Activated CD8-positive, alpha-beta T cell treated with anti-CD3 and anti-CD28 coated beads for 36 hours (primary cell): ENCODE measurements at regions not wholly inside any gene's neighbourhood (a gene's known extent, or its start where the extent isn't known, plus 50 kb on each side); places are given as distances from the start of the nearest gene placed in this dataset.
"Not testable (repeated sequence)": the region's sequence is repeated elsewhere in the genome, so short reads cannot be mapped to it uniquely, and the experiment has no call there.

Experiments used
- ATAC-seq: fragments of 200-7000 bp; cut with Tn5 transposase; one replicate; pipeline ENCODE4 v1.10.0; 2021; ENCODE audit warnings: mild to moderate bottlenecking, moderate library complexity
- CTCF ChIA-PET: fragments of 350-600 bp; sonication (Branson Sonifier 250); formaldehyde crosslinking; loops from one replicate; lab custom pipeline; 2021; ENCODE audit warnings: antibody characterized with exemption; lab: Charles Lee
- POLR2A ChIA-PET: fragments of 350-600 bp; sonication (Branson Sonifier 250); formaldehyde crosslinking; loops from one replicate; lab custom pipeline; 2021; ENCODE audit warnings: antibody characterized with exemption; lab: Charles Lee
- DNase-seq: peaks from one replicate; pipeline ENCODE4 v3.0.0-alpha.2; 2020
- H3K27ac Mint-ChIP-seq: one replicate; pipeline ENCODE4 v1.8.0; 2021; ENCODE audit warnings: mild to moderate bottlenecking, mixed read lengths
- H3K27me3 Mint-ChIP-seq: one replicate; pipeline ENCODE4 v1.8.0; 2021; ENCODE audit warnings: mixed read lengths
- H3K36me3 Mint-ChIP-seq: one replicate; pipeline ENCODE4 v1.8.0; 2021; ENCODE audit warnings: low read depth, mixed read lengths
- H3K4me1 Mint-ChIP-seq: one replicate; pipeline ENCODE4 v1.8.0; 2021; ENCODE audit warnings: low read depth, mixed read lengths
- H3K4me3 Mint-ChIP-seq: one replicate; pipeline ENCODE4 v1.8.0; 2021; ENCODE audit warnings: mild to moderate bottlenecking, moderate library complexity, mixed read lengths
- H3K9me3 Mint-ChIP-seq: one replicate; pipeline ENCODE4 v1.8.0; 2021; ENCODE audit warnings: mixed read lengths
- intact Hi-C: fragments of 100-400 bp; cut with micrococcal nuclease; formaldehyde crosslinking; loops from one replicate; pipeline ENCODE4 v1.10.0; 2022
- TF ChIP-seq, protein P1 (sequence below): fragments of 200-600 bp; IDR thresholded peaks from one replicate; pipeline ENCODE4 v1.8.0; 2022; ENCODE audit warnings: antibody characterized with exemption, mild to moderate bottlenecking

- Mint-ChIP-seq H3K9me3 (no peaks in the 10 kb centered on the region), H3K4me1 (no peaks in the 10 kb centered on the region), H3K27ac (no peak overlapping the region), H3K36me3 (no peaks in the 10 kb centered on the region), H3K27me3 (peaks cover 9% of the 10 kb centered on the region), H3K4me3 (no peak overlapping the region)
- ChIA-PET CTCF (interaction anchor here (1.2 kb wide), 1 partner anchor 29 kb away, joined by 3 read pairs; no protein-coding TSS in a partner anchor), POLR2A (no interaction called here)
- ATAC-seq (no peak), DNase-seq (no peak)
- intact Hi-C loops: no loop called here
- TF ChIP-seq, protein P1, sequence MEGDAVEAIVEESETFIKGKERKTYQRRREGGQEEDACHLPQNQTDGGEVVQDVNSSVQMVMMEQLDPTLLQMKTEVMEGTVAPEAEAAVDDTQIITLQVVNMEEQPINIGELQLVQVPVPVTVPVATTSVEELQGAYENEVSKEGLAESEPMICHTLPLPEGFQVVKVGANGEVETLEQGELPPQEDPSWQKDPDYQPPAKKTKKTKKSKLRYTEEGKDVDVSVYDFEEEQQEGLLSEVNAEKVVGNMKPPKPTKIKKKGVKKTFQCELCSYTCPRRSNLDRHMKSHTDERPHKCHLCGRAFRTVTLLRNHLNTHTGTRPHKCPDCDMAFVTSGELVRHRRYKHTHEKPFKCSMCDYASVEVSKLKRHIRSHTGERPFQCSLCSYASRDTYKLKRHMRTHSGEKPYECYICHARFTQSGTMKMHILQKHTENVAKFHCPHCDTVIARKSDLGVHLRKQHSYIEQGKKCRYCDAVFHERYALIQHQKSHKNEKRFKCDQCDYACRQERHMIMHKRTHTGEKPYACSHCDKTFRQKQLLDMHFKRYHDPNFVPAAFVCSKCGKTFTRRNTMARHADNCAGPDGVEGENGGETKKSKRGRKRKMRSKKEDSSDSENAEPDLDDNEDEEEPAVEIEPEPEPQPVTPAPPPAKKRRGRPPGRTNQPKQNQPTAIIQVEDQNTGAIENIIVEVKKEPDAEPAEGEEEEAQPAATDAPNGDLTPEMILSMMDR: no peak
Observed at GRCh38 chr2:176424746-176425145, 155.5 kb downstream of the MTX2 start.

- no peak for ATAC-seq
- no peaks in the 10 kb centered on the region for H3K36me3 Mint-ChIP-seq
- H3K4me3 Mint-ChIP-seq: no peak overlapping the region
- CTCF ChIA-PET: interaction anchor here (1.7 kb wide), 1 partner anchor 75 kb away, joined by 3 read pairs; no protein-coding TSS in a partner anchor
- DNase-seq: no peak
- H3K27ac Mint-ChIP-seq: no peak overlapping the region
- TF ChIP-seq, protein P1: no peak
- H3K4me1 Mint-ChIP-seq: no peaks in the 10 kb centered on the region
- peaks cover 11% of the 10 kb centered on the region for H3K27me3 Mint-ChIP-seq
- no peaks in the 10 kb centered on the region for H3K9me3 Mint-ChIP-seq
- intact Hi-C loops: no loop called here
- POLR2A ChIA-PET: no interaction called here
Observed at GRCh38 chr2:176427549-176427948, 158.3 kb downstream of the MTX2 start.

- ATAC-seq: peak; percentile 47
- H3K4me1 Mint-ChIP-seq, H3K27me3 Mint-ChIP-seq, intact Hi-C loops, H3K9me3 Mint-ChIP-seq, DNase-seq, H3K36me3 Mint-ChIP-seq, H3K27ac Mint-ChIP-seq, POLR2A ChIA-PET, CTCF ChIA-PET: not testable (repeated sequence)
- peak overlapping the region; percentile 29 for H3K4me3 Mint-ChIP-seq
Observed at GRCh38 chr2:176428944-176429469, 159.8 kb downstream of the MTX2 start.

DNA sequence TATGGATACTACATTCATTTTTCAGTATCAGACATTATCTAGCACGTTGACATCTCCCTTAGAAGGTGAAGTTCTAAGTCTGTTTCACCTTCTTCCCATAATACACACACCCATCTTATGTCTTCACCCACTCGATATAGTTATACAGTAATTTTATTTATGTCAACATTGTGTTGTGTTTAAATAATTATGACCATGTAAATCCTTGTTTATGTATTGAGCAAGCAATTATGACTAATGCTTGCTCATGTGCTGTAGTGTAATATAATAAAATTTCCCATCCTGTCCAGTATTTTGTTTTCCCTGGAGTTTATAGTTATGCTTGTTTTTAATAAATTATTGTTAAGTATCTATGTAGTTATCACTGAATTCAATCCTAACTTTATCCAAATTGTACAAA is 163.2 kb downstream of the MTX2 start:
- no peak overlapping the region for H3K27ac Mint-ChIP-seq
- TF ChIP-seq, protein P1: no peak
- POLR2A ChIA-PET: no interaction called here
- ATAC-seq: no peak
- H3K36me3 Mint-ChIP-seq: no peaks in the 10 kb centered on the region
- H3K9me3 Mint-ChIP-seq: no peaks in the 10 kb centered on the region
- H3K4me1 Mint-ChIP-seq: no peaks in the 10 kb centered on the region
- DNase-seq: no peak
- H3K4me3 Mint-ChIP-seq: no peak overlapping the region
- peaks cover 18% of the 10 kb centered on the region for H3K27me3 Mint-ChIP-seq
- intact Hi-C loops: no loop called here
- CTCF ChIA-PET: interaction anchor here (0.9 kb wide), 1 partner anchor 23 kb away, joined by 4 read pairs; no protein-coding TSS in a partner anchor

GRCh38 chr2:176435729-176436128 is 166.5 kb downstream of the MTX2 start:
- H3K27ac Mint-ChIP-seq: no peak overlapping the region
- ATAC-seq (no peak), DNase-seq (no peak)
- TF ChIP-seq, protein P1: no peak
- H3K36me3 Mint-ChIP-seq: no peaks in the 10 kb centered on the region
- POLR2A ChIA-PET: no interaction called here
- no peaks in the 10 kb centered on the region for H3K4me1 Mint-ChIP-seq
- H3K27me3 Mint-ChIP-seq: peaks cover 17% of the 10 kb centered on the region
- H3K9me3 Mint-ChIP-seq: no peaks in the 10 kb centered on the region
- intact Hi-C loops: no loop called here
- H3K4me3 Mint-ChIP-seq: no peak overlapping the region
- CTCF ChIA-PET: interaction anchor here (1.3 kb wide), 1 partner anchor 19 kb away, joined by 9 read pairs; no protein-coding TSS in a partner anchor
